HepG2 (cell line): ENCODE measurements at regions not wholly inside any gene's neighbourhood (a gene's known extent, or its start where the extent isn't known, plus 50 kb on each side); places are given as distances from the start of the nearest gene placed in this dataset.

Experiments
- ATAC-seq: fragments of 200-7000 bp; cut with Tn5 transposase; 3 replicates; pipeline ENCODE4 v1.9.1; 2020; ENCODE audit warnings: mild to moderate bottlenecking, moderate library complexity
- BruUV-seq: library from RNA; stranded (reverse); fragments of 400-500 nt; replicated peaks from 2 replicates; lab custom pipeline; 2021; lab: Mats Ljungman, UMichigan
- CTCF ChIA-PET: fragments of 300-600 bp; formaldehyde crosslinking; extraction: SDS; loops from one replicate; lab custom pipeline; 2021; ENCODE audit warnings: low total read pairs, inconsistent platforms, low intra/inter-chr PET ratio; lab: Yijun Ruan, JAX
- POLR2A ChIA-PET: fragments of 350-600 bp; sonication (Branson Sonifier 250); formaldehyde crosslinking; loops from one replicate; lab custom pipeline; 2020; ENCODE audit warnings: antibody characterized with exemption, inconsistent platforms; lab: Yijun Ruan, JAX
- DNase-seq: peaks from one replicate; pipeline ENCODE4 v3.0.0-alpha.2; 2015; ENCODE audit warnings: low spot score
- FAIRE-seq: peaks from 3 replicates; lab custom pipeline; 2011; peaks lifted over from hg19 to GRCh38; lab: Jason Lieb, UNC
- H2AFZ ChIP-seq: one replicate; pipeline ENCODE4 v1.6.1; 2011; ENCODE audit warnings: low read length, inconsistent platforms
- H3K27ac ChIP-seq: fragments of 300-600 bp; 3 replicates; pipeline ENCODE4 v1.8.0; 2011; ENCODE audit warnings: mixed run types, mild to moderate bottlenecking, mixed read lengths, low read length, inconsistent platforms; ENCODE audit not compliant: insufficient read depth; ENCODE audit errors: extremely low read length
- H3K27me3 ChIP-seq, 2 experiments: fragments of 200-600 bp in 1 of 2; 2 replicates in 1 of 2; 3 replicates in 1 of 2; pipeline versions ENCODE4 v1.6.0 to v1.8.0; 2011; ENCODE audit warnings: low read length in 2 of 2, mild to moderate bottlenecking in 2 of 2, moderate library complexity in 2 of 2, inconsistent platforms in 1 of 2; ENCODE audit not compliant: insufficient read depth in 2 of 2, control insufficient read depth in 1 of 2
- H3K36me3 ChIP-seq, 2 experiments: fragments of 200-600 bp in 1 of 2; replicated peaks in 1 of 2; 2 replicates in 1 of 2; 3 replicates in 1 of 2; pipeline versions ENCODE4 v1.5.1 to v1.8.0; 2011; ENCODE audit warnings: low read length in 2 of 2, inconsistent platforms in 1 of 2; ENCODE audit not compliant: insufficient read depth in 2 of 2, control insufficient read depth in 1 of 2
- H3K4me1 ChIP-seq: 2 replicates; pipeline ENCODE4 v1.5.1; 2012; ENCODE audit warnings: low read length, inconsistent platforms; ENCODE audit not compliant: insufficient read depth
- H3K4me2 ChIP-seq: 2 replicates; pipeline ENCODE4 v1.6.0; 2011; ENCODE audit warnings: low read depth, low read length, inconsistent platforms
- H3K4me3 ChIP-seq, 3 experiments: fragments of 200-600 bp in 1 of 3; sonication (generic), shearing (Covaris generic) in 1 of 3; replicated peaks in 1 of 3; 2 replicates each; pipeline ENCODE4 v1.5.1; 2011 to 2016; ENCODE audit warnings: low read length in 3 of 3, inconsistent platforms in 2 of 3, low read depth in 2 of 3, mild to moderate bottlenecking in 2 of 3, control low read depth in 1 of 3, mixed read lengths in 1 of 3; ENCODE audit not compliant: insufficient read depth in 1 of 3
- H3K79me2 ChIP-seq: one replicate; pipeline ENCODE4 v1.6.1; 2011; ENCODE audit warnings: low read length, inconsistent platforms; ENCODE audit not compliant: insufficient read depth
- H3K9ac ChIP-seq: 2 replicates; pipeline ENCODE4 v1.6.0; 2011; ENCODE audit warnings: mild to moderate bottlenecking, low read depth, low read length, inconsistent platforms; ENCODE audit not compliant: insufficient read depth
- H3K9me3 ChIP-seq: 2 replicates; pipeline ENCODE4 v1.5.1; 2012; ENCODE audit warnings: mild to moderate bottlenecking, low read length
- H4K20me1 ChIP-seq: 2 replicates; pipeline ENCODE4 v1.6.0; 2011; ENCODE audit warnings: inconsistent platforms, mild to moderate bottlenecking, low read length, moderate library complexity; ENCODE audit not compliant: insufficient read depth
- AGO2 ChIP-seq: fragments of 200-400 bp; formaldehyde crosslinking; optimal IDR thresholded peaks from 2 replicates; pipeline ENCODE3; 2017; ENCODE audit warnings: mild to moderate bottlenecking, low read depth, low read length, moderate library complexity
- EP300 ChIP-seq, 3 experiments: sonication (generic) in 1 of 3; formaldehyde crosslinking in 1 of 3; IDR thresholded peaks; 2 replicates each; pipeline versions ENCODE4 v1.5.1 to v1.6.1; 2011 to 2020; ENCODE audit warnings: low read depth in 2 of 3, low read length in 2 of 3, borderline replicate concordance in 1 of 3, improper control_type of control experiment in 1 of 3, mild to moderate bottlenecking in 1 of 3, missing genetic modification reagents in 1 of 3, moderate library complexity in 1 of 3
- KLF15 ChIP-seq: sonication (generic); formaldehyde crosslinking; IDR thresholded peaks from 2 replicates; pipeline ENCODE4 v1.8.1; 2023; ENCODE audit warnings: borderline replicate concordance, mild to moderate bottlenecking, inconsistent platforms, missing genetic modification reagents, mixed read lengths
- MBD4 ChIP-seq: IDR thresholded peaks from 2 replicates; pipeline ENCODE4 v1.6.1; 2012; ENCODE audit warnings: low read length, inconsistent platforms, borderline replicate concordance
- MEIS1 ChIP-seq: sonication (generic); formaldehyde crosslinking; IDR thresholded peaks from 2 replicates; pipeline ENCODE4 v1.9.0; 2021; ENCODE audit warnings: mild to moderate bottlenecking, missing genetic modification reagents, moderate library complexity, borderline replicate concordance
- NFKB2 ChIP-seq: sonication (generic); formaldehyde crosslinking; IDR thresholded peaks from 2 replicates; pipeline ENCODE4 v1.4.0; 2020; ENCODE audit warnings: missing genetic modification reagents, borderline replicate concordance
- PRPF4 ChIP-seq: fragments of 200-400 bp; formaldehyde crosslinking; IDR thresholded peaks from 2 replicates; pipeline ENCODE4 v1.6.1; 2016; ENCODE audit warnings: low read length, low read depth; ENCODE audit not compliant: poor library complexity, severe bottlenecking
- ZFP36L1 ChIP-seq: sonication (generic); formaldehyde crosslinking; IDR thresholded peaks from 2 replicates; pipeline ENCODE4 v1.8.0; 2022; ENCODE audit warnings: mild to moderate bottlenecking, missing genetic modification reagents, moderate library complexity
- ZNF24 ChIP-seq: fragments of 450-650 bp; IDR thresholded peaks from 2 replicates; pipeline ENCODE4 v1.6.1; 2017; ENCODE audit warnings: antibody characterized with exemption, mild to moderate bottlenecking
- ZNF7 ChIP-seq: IDR thresholded peaks from 2 replicates; pipeline ENCODE4 v1.6.1; 2016; ENCODE audit warnings: missing biosample characterization, missing genetic modification reagents
- WGBS: methylation state at CpG from one replicate; pipeline ENCODE4 v1.1.6; 2017; ENCODE audit warnings: low lambda C conversion rate; 5-methylcytosine and 5-hydroxymethylcytosine counted together
- in situ Hi-C: cut with HindIII; loops from 2 replicates; pipeline ENCODE4 v1.10.0; 2017; ENCODE audit warnings: low pct_unique_long_range_greater_than_20kb; ENCODE audit not compliant: extremely low pct_ligation_motif_present
- intact Hi-C: fragments of 100-400 bp; cut with micrococcal nuclease; formaldehyde crosslinking; loops from one replicate; pipeline ENCODE4 v1.10.0; 2022; ENCODE audit not compliant: unreplicated experiment
- TF ChIP-seq, protein P1 (sequence below): sonication (generic); formaldehyde crosslinking; IDR thresholded peaks from 2 replicates; pipeline ENCODE4 v1.4.0; 2020; ENCODE audit warnings: missing genetic modification reagents
- TF ChIP-seq, protein P2 (sequence below): IDR thresholded peaks from 2 replicates; pipeline ENCODE4 v1.6.1; 2016
- TF ChIP-seq, protein P3 (sequence below): sonication (generic); formaldehyde crosslinking; IDR thresholded peaks from 2 replicates; pipeline ENCODE4 v1.4.0; 2020; ENCODE audit warnings: missing genetic modification reagents
- TF ChIP-seq, protein P4 (sequence below): IDR thresholded peaks from 2 replicates; pipeline ENCODE4 v1.6.1; 2016; ENCODE audit warnings: low read depth, borderline replicate concordance

DNA sequence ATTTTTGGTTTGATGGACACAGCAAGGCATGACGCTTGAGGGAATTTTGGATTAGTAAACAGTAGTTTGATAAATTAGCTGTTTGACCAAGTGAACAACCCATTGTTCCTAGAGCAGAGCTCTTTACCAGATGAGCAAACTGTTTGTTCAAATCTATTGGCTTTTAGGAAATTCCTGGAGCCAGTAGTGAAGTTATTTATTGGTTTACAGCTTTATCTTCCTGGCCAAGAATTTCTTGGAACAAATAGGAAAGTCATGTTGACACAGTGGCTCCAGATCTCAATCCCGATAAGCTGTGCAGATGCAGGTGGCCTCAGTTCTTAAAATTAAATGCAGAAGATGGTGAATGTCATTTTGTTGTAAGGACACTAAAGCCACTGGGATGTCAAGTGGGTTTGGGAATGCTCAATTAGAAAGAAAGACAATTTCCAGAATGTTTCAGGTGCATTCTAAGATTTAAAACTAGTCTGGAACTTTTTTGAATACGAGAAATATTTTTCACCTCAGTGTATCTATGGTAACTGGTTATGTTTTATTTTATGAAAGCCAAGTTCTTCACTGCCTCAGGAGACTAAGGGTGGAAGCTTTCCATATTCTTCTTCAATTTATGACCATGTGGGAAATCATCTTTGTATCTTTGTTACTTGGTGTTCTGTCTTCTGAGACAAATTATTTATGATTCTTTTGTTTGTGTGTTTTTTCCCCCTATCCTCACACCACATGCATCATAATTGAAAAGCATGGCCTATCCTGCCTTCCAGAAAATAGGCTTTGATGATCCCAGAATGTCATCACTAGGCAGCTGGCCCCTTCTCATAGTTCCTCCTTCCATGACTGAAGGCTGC is 554.5 kb downstream of the STIM2 start:
- in situ Hi-C loops (no loop called here), intact Hi-C loops (no loop called here)
- peaks cover 73% of the 10 kb centered on the region for H3K9me3 ChIP-seq
- H2AFZ ChIP-seq: no peak overlapping the region
- 2% methylated on average over 3 of the region's 3 CpGs for WGBS
- CTCF ChIA-PET: no interaction called here
- POLR2A ChIA-PET: no interaction called here
- no peak for ATAC-seq
- H3K79me2 ChIP-seq: no peaks in the 10 kb centered on the region
- no peak overlapping the region for H3K9ac ChIP-seq
- H3K36me3 ChIP-seq: no peaks in the 10 kb centered on the region
- BruUV-seq: no TSS peak
- H3K4me3 ChIP-seq: no peak overlapping the region
- no peak for DNase-seq
- no peak for FAIRE-seq
- H3K27me3 ChIP-seq: no peaks in the 10 kb centered on the region; a peak in 1 of 5 replicates
- no peak overlapping the region for H3K27ac ChIP-seq
- H3K4me1 ChIP-seq: no peaks in the 10 kb centered on the region
- no peaks in the 10 kb centered on the region for H4K20me1 ChIP-seq
- TF ChIP-seq, protein P1, sequence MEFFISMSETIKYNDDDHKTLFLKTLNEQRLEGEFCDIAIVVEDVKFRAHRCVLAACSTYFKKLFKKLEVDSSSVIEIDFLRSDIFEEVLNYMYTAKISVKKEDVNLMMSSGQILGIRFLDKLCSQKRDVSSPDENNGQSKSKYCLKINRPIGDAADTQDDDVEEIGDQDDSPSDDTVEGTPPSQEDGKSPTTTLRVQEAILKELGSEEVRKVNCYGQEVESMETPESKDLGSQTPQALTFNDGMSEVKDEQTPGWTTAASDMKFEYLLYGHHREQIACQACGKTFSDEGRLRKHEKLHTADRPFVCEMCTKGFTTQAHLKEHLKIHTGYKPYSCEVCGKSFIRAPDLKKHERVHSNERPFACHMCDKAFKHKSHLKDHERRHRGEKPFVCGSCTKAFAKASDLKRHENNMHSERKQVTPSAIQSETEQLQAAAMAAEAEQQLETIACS (CRISPR knock-in tag): no peak
- TF ChIP-seq EP300 (IDR thresholded peaks at IDR 0.05; ENCODE audit: low read depth in 2 of 2, low read length in 2 of 2) (no peak), EP300 (CRISPR knock-in tag; IDR thresholded peaks at IDR 0.05; ENCODE audit: borderline replicate concordance) (no peak), ZNF7 (CRISPR knock-in tag) (no peak), MEIS1 (CRISPR knock-in tag) (no peak), AGO2 (no peak), ZFP36L1 (CRISPR knock-in tag) (no peak), MBD4 (no peak), PRPF4 (no peak), NFKB2 (CRISPR knock-in tag) (no peak), ZNF24 (no peak), KLF15 (CRISPR knock-in tag) (no peak)
- TF ChIP-seq, protein P2, sequence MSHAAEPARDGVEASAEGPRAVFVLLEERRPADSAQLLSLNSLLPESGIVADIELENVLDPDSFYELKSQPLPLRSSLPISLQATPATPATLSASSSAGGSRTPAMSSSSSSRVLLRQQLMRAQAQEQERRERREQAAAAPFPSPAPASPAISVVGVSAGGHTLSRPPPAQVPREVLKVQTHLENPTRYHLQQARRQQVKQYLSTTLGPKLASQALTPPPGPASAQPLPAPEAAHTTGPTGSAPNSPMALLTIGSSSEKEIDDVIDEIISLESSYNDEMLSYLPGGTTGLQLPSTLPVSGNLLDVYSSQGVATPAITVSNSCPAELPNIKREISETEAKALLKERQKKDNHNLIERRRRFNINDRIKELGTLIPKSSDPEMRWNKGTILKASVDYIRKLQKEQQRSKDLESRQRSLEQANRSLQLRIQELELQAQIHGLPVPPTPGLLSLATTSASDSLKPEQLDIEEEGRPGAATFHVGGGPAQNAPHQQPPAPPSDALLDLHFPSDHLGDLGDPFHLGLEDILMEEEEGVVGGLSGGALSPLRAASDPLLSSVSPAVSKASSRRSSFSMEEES (CRISPR knock-in tag): no peak
- TF ChIP-seq, protein P3, sequence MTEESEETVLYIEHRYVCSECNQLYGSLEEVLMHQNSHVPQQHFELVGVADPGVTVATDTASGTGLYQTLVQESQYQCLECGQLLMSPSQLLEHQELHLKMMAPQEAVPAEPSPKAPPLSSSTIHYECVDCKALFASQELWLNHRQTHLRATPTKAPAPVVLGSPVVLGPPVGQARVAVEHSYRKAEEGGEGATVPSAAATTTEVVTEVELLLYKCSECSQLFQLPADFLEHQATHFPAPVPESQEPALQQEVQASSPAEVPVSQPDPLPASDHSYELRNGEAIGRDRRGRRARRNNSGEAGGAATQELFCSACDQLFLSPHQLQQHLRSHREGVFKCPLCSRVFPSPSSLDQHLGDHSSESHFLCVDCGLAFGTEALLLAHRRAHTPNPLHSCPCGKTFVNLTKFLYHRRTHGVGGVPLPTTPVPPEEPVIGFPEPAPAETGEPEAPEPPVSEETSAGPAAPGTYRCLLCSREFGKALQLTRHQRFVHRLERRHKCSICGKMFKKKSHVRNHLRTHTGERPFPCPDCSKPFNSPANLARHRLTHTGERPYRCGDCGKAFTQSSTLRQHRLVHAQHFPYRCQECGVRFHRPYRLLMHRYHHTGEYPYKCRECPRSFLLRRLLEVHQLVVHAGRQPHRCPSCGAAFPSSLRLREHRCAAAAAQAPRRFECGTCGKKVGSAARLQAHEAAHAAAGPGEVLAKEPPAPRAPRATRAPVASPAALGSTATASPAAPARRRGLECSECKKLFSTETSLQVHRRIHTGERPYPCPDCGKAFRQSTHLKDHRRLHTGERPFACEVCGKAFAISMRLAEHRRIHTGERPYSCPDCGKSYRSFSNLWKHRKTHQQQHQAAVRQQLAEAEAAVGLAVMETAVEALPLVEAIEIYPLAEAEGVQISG (CRISPR knock-in tag): no peak
- TF ChIP-seq, protein P4, sequence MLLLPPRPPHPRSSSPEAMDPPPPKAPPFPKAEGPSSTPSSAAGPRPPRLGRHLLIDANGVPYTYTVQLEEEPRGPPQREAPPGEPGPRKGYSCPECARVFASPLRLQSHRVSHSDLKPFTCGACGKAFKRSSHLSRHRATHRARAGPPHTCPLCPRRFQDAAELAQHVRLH: no peak
- no peak overlapping the region for H3K4me2 ChIP-seq
